Cardiac fibroblast (primary cell): ENCODE measurements at regions not wholly inside any gene's neighbourhood (a gene's known extent, or its start where the extent isn't known, plus 50 kb on each side); places are given as distances from the start of the nearest gene placed in this dataset.
"Not testable (repeated sequence)": the region's sequence is repeated elsewhere in the genome, so short reads cannot be mapped to it uniquely, and the experiment has no call there.

Experiments
- DNase-seq, 2 donors: peaks; one replicate each; pipeline versions ENCODE4 v3.0.0 to v3.0.0-alpha.2; 2010; ENCODE audit warnings: low read depth in 2 of 2
- H3K4me3 ChIP-seq, 2 donors: replicated peaks in 1 of 2; 1 replicate in 1 of 2; 2 replicates in 1 of 2; pipeline ENCODE4 v1.5.1; 2011; ENCODE audit warnings: low read depth in 2 of 2, low read length in 2 of 2, mild to moderate bottlenecking in 2 of 2, moderate library complexity in 1 of 2
- CTCF ChIP-seq: IDR thresholded peaks from one replicate; pipeline ENCODE4 v1.5.1; 2011; ENCODE audit warnings: low read depth, mild to moderate bottlenecking, low read length, inconsistent platforms

DNA sequence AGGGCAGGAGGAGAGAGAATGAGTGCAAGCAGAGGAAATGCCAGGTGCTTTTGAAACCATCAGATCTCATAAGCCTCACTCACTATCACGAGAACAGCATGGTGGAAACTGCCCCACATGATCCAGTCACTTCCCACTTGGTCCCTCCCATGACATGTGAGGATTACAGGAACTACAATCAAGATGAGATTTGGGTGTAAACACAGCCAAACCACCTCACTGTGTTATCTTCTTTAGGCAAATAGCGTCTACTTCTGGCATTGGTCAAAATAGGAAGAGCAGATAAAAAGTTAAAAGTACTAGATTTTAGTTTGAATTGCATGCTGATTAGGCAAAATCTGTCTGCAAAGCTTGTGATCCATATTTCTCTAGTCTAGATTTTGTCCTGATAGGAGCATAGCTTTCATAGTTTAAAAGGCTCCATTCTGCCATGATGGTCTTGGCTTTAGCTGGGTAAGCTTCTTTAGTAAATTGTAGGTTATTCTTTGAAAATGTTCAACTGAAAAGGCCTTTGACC lies 267.5 kb downstream of the NKX6-1 start:
- DNase-seq, result no peak
- no peak overlapping the region for H3K4me3 ChIP-seq
- no peak for TF ChIP-seq CTCF

DNA sequence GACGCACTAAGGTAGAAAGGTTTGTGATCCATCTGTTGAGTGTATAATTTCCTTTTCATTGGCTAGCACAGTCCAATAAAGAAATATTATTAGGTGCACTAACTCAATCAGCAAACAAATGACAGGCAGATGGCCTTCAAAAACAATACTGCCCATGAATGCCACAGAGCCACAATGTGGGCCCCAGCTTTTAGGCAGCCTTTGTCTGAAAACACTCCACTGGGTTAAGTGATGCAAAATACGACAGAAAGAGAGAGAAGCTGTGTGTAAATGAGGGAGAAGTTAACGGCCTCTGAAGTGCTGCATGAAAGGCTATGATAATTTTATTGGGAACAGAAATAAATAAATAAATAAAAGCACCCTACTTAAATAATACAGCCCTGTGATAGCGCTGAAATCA lies 274.6 kb downstream of the NKX6-1 start:
- H3K4me3 ChIP-seq, result no peak overlapping the region
- TF ChIP-seq CTCF, result no peak
- DNase-seq, result no peak

- no peak for TF ChIP-seq CTCF
- DNase-seq, result no peak
- H3K4me3 ChIP-seq, result no peak overlapping the region
Observed at GRCh38 chr4:84221704-84222103, 277.4 kb downstream of the NKX6-1 start.

DNA sequence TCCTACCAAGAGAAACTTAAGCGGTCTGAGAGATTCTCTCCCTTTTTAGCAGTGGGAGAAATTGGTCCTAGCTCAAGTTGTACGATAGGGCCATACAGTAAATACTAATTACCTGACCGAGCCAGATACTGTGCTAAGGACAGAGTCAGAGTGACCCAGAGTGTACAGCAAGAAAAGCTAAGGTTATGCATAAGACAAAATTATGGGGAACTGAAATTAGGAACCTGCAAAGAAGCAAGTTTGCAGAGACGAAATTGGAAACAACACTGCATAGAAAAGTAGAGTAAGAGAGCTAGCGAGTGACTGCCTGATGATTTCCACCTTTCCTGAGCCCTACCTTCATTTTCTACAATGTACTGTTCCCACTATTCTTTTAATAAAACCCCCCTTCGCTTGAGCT lies 278.1 kb downstream of the NKX6-1 start:
- no peak for TF ChIP-seq CTCF
- H3K4me3 ChIP-seq, result no peak overlapping the region
- no peak for DNase-seq

- DNase-seq, result no peak
- TF ChIP-seq CTCF, result no peak
- no peak overlapping the region for H3K4me3 ChIP-seq
Observed at GRCh38 chr4:84219656-84220055, 279.4 kb downstream of the NKX6-1 start.

GRCh38 chr4:84218031-84218430 lies 281.1 kb downstream of the NKX6-1 start:
- TF ChIP-seq CTCF, result no peak
- H3K4me3 ChIP-seq, result no peak overlapping the region
- no peak for DNase-seq

DNA sequence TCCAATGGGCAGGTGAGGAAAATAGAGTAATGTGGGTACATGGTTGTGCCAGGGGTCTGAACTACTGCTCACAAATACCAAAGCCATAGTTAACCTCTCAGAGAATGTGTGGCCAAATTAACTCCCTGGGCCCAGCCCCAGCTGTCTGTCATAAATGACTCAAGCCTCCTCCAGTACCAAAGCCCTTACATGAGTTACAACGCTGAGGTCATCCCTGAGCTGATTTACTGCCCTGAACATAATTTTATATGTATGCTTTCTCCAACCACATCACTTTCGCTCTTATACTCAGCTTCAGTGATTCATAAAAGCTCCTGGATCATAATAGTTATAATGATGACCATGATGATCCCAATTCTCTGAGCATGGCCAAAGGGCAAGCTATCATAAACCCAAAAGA lies 283.9 kb downstream of the NKX6-1 start:
- no peak for DNase-seq
- TF ChIP-seq CTCF, result no peak
- H3K4me3 ChIP-seq, result no peak overlapping the region

DNA sequence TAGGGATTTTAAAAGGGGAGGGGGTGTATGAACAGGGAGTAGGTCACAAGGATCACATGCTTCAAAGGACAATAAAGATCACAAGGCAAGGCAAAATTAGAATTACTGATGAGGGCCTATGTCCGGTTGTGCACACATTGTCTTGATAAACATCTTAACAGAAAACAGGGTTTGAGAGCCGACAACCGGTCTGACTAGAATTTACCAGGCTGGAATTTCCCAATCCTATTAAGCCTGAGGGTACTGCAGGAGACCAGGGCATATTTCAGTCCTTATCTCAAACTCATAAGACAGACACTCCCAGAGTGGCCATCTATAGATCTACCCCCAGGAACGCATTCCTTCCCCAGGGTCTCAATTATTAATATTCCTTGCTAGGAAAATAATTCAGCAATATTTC lies 292.9 kb downstream of the NKX6-1 start:
- not testable (repeated sequence) for DNase-seq, H3K4me3 ChIP-seq
